Germinal center (tissue), 1 donor: ENCODE measurements at regions not wholly inside any gene's neighbourhood (a gene's known extent, or its start where the extent isn't known, plus 50 kb on each side); places are given as distances from the start of the nearest gene placed in this dataset.

ENCODE experiments used
- DNase-seq: peaks from one replicate; pipeline ENCODE4 v3.0.0; 2012; ENCODE audit warnings: mixed read lengths, low spot score

GRCh38 chr2:120977582-120978358, 242.1 kb downstream of the GLI2 start:
- no peak for DNase-seq

DNA sequence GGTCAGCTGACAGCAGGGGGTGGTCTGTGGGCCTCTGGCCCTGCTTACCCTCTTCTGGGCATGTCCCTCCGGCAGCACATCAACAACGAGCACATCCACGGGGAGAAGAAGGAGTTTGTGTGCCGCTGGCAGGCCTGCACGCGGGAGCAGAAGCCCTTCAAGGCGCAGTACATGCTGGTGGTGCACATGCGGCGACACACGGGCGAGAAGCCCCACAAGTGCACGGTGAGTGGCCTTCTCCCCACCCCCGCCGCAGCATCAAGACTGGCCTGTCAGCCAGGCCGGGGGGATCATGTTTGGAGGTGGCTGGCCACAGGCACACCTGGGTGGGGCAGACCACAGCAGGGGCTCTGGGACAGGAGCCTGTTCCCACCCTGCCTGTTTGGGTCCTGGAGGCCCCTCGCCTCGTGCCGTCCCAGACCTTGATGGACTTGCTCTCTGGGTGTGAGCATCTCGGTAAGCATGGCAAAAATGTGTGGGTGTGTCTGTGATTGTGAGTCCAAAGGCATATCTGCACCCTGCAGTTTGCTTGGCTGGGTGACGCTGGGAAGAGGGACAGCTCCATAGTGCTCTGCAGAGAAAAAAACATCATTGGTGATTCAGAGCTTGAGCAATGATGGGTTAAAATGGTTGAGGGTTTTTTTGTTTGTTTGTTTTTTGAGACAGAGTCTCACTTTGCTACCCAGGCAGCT, 242.8 kb downstream of the GLI2 start:
- DNase-seq = no peak

- DNase-seq = no peak
Observed at GRCh38 chr2:120979398-120979797, 243.7 kb downstream of the GLI2 start.

DNA sequence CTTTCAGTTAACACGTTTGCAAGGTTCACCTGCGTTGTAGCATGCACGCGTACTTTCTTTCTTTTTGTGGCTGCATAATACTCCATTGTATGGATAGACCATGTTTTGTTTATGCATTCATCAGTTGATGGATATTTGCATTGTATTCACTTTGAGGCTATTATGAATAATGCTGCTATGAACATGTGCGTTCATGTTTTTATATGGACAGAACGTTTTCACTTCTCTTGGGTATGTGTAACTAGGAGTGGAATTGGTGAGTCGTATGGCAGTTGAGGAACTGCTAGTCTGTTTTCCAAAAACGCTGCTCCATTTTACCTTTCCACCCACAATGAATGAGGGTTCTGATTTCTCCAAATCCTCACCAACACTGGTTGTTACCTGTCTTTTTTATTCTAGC, 244.3 kb downstream of the GLI2 start:
- no peak for DNase-seq

DNA sequence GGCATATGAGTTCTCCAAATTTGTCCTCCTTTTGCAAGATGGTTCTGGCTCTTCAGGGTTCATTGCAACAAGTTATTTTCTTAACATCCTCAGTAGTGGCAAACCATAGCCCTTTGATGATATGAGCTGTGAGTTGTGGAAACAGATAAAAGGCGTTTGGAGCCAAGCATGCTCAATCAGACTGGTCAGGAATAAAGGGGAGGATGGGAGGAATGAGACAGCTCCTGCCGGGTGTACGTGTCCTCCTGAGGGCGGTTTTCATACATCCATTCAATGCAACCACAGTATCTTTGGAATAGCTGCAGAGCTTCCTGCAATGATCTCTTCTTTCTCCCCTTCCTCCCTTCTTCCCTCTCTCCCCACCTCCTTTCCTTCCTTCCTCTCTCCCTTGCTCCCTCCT, 245.8 kb downstream of the GLI2 start:
- no peak for DNase-seq

DNA sequence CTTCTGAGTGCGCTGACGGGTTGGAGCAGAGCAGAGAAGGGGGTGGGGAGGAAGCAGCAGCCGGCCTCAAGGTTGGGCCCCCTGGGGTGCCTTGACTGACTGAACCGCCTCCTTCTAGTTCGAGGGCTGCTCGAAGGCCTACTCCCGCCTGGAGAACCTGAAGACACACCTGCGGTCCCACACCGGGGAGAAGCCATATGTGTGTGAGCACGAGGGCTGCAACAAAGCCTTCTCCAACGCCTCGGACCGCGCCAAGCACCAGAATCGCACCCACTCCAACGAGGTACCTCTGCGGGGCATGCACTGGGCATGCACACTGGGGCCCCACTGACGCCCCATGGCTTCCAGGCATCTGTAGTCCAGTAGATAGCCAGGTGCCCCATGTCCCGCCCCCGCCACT, 246.9 kb downstream of the GLI2 start:
- no peak for DNase-seq

- no peak for DNase-seq
Observed at GRCh38 chr2:120983344-120983743, 247.7 kb downstream of the GLI2 start.

GRCh38 chr2:120984046-120984445, 248.4 kb downstream of the GLI2 start:
- no peak for DNase-seq

DNA sequence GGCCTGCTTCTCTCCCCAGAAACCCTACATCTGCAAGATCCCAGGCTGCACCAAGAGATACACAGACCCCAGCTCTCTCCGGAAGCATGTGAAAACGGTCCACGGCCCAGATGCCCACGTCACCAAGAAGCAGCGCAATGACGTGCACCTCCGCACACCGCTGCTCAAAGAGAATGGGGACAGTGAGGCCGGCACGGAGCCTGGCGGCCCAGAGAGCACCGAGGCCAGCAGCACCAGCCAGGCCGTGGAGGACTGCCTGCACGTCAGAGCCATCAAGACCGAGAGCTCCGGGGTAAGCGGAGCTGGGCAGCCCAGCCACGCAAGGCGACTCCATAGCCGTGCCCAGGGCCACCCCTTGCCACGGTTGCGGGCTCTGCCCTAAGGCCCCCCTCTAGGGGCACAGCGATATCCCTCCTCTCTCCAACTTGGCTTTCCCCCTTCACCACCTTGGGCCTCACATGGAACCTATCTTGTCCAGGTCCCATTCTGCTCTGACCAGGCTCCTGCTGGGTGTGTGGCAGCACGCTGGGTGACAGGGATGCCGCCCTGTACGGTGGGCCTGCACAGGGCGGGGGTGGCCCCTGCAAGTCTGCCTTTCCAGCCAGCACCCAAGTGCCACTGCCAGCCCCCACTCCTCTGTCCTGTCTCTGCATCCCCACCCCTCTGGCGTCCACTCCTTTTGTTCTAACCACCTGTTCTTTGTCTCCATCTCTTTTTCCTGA, 248.9 kb downstream of the GLI2 start:
- DNase-seq = no peak

GRCh38 chr2:120985174-120985996, 249.7 kb downstream of the GLI2 start:
- no peak for DNase-seq

- DNase-seq = no peak
Observed at GRCh38 chr2:120985997-120986651, 250.5 kb downstream of the GLI2 start.

DNA sequence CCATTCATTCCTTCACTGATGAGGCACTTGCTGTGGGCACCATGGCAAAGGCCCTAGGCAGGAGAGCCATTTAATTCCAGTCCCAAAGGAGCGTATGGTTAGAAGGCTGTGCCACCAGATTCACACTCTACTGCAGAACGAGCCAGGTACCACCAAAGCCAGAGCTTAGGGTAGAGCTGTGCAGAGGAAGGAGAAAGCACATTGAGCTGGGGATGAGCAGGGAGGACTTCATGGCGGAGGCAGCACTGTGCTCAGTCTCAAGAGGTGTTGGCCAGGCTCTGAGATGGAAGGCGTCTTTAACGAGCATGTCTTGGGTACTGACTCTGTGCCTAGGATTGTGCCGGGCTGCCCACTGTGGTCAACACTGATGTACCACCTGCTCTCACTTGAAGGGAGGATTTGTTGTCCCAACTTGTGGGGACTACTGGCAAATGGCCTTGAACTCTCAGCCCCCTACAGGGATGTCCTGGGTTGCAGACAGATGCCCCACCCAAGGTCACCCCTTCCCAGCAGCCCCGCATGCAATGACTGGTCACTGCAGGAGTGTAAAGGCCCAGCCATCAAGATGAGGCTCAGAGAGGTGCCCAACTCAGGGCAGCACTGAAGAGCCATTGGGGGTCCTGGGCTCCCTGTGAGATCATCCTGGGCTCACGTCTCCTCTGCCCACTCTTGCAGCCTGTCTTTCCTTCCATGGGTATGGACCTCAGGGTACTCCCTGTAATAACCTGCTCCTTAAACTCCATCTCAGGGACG, 251.4 kb downstream of the GLI2 start:
- DNase-seq = no peak

DNA sequence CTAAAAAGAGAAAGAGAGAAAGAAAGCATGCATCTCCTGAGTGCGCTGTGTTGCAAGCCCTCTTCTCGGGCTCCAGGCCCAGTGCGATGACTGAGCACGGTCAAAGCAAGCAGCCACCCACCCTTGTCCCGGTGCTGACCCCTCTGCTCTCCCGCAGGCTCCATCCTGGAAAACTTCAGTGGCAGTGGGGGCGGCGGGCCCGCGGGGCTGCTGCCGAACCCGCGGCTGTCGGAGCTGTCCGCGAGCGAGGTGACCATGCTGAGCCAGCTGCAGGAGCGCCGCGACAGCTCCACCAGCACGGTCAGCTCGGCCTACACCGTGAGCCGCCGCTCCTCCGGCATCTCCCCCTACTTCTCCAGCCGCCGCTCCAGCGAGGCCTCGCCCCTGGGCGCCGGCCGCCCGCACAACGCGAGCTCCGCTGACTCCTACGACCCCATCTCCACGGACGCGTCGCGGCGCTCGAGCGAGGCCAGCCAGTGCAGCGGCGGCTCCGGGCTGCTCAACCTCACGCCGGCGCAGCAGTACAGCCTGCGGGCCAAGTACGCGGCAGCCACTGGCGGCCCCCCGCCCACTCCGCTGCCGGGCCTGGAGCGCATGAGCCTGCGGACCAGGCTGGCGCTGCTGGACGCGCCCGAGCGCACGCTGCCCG, 252.5 kb downstream of the GLI2 start:
- DNase-seq = no peak

GRCh38 chr2:120988700-120989511, 253.2 kb downstream of the GLI2 start:
- no peak for DNase-seq

DNA sequence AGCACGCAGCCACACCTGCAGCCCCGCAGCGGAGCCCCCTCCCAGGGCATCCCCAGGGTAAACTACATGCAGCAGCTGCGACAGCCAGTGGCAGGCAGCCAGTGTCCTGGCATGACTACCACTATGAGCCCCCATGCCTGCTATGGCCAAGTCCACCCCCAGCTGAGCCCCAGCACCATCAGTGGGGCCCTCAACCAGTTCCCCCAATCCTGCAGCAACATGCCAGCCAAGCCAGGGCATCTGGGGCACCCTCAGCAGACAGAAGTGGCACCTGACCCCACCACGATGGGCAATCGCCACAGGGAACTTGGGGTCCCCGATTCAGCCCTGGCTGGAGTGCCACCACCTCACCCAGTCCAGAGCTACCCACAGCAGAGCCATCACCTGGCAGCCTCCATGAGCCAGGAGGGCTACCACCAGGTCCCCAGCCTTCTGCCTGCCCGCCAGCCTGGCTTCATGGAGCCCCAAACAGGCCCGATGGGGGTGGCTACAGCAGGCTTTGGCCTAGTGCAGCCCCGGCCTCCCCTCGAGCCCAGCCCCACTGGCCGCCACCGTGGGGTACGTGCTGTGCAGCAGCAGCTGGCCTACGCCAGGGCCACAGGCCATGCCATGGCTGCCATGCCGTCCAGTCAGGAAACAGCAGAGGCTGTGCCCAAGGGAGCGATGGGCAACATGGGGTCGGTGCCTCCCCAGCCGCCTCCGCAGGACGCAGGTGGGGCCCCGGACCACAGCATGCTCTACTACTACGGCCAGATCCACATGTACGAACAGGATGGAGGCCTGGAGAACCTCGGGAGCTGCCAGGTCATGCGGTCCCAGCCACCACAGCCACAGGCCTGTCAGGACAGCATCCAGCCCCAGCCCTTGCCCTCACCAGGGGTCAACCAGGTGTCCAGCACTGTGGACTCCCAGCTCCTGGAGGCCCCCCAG, 254.1 kb downstream of the GLI2 start:
- DNase-seq = no peak

DNA sequence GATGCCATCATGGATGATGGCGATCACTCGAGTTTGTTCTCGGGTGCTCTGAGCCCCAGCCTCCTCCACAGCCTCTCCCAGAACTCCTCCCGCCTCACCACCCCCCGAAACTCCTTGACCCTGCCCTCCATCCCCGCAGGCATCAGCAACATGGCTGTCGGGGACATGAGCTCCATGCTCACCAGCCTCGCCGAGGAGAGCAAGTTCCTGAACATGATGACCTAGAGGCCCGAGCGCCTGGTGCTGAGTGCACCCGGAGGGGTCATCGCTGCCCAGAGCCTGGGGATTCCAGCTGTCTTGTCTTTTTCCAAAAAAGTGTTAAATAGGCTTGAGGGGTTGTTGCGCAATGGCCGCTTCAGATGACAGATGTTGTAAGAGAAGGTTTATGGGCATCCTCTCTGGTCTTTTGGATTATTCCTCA, 254.8 kb downstream of the GLI2 start:
- no peak for DNase-seq

- DNase-seq = no peak
Observed at GRCh38 chr2:120991441-120991840, 255.8 kb downstream of the GLI2 start.

- no peak for DNase-seq
Observed at GRCh38 chr2:120992791-120993555, 257.3 kb downstream of the GLI2 start.
